Activated CD4-positive, alpha-beta memory T cell treated with anti-CD3 and anti-CD28 coated beads for 36 hours (primary cell): ENCODE measurements at regions not wholly inside any gene's neighbourhood (a gene's known extent, or its start where the extent isn't known, plus 50 kb on each side); places are given as distances from the start of the nearest gene placed in this dataset.
"Not testable (repeated sequence)": the region's sequence is repeated elsewhere in the genome, so short reads cannot be mapped to it uniquely, and the experiment has no call there.

Experiments
- CTCF ChIA-PET: fragments of 350-600 bp; sonication (Branson Sonifier 250); formaldehyde crosslinking; loops from one replicate; lab custom pipeline; 2021; ENCODE audit warnings: antibody characterized with exemption, inconsistent platforms; lab: Charles Lee
- POLR2A ChIA-PET: fragments of 350-600 bp; sonication (Branson Sonifier 250); formaldehyde crosslinking; loops from one replicate; lab custom pipeline; 2021; ENCODE audit warnings: antibody characterized with exemption; lab: Charles Lee
- DNase-seq: peaks from one replicate; pipeline ENCODE4 v3.0.0-alpha.2; 2020
- H3K27ac Mint-ChIP-seq: one replicate; pipeline ENCODE4 v1.8.0; 2021; ENCODE audit warnings: mixed read lengths
- H3K27me3 Mint-ChIP-seq: one replicate; pipeline ENCODE4 v1.8.0; 2021; ENCODE audit warnings: mixed read lengths
- H3K36me3 Mint-ChIP-seq: one replicate; pipeline ENCODE4 v1.8.0; 2021; ENCODE audit warnings: mixed read lengths
- H3K4me1 Mint-ChIP-seq: one replicate; pipeline ENCODE4 v1.8.0; 2021; ENCODE audit warnings: low read depth, mixed read lengths
- H3K4me3 Mint-ChIP-seq: one replicate; pipeline ENCODE4 v1.8.0; 2021; ENCODE audit warnings: mild to moderate bottlenecking, mixed read lengths
- H3K9me3 Mint-ChIP-seq: one replicate; pipeline ENCODE4 v1.8.0; 2021; ENCODE audit warnings: mixed read lengths
- intact Hi-C: fragments of 100-400 bp; cut with micrococcal nuclease; formaldehyde crosslinking; loops from one replicate; pipeline ENCODE4 v1.15.1; 2023

DNA sequence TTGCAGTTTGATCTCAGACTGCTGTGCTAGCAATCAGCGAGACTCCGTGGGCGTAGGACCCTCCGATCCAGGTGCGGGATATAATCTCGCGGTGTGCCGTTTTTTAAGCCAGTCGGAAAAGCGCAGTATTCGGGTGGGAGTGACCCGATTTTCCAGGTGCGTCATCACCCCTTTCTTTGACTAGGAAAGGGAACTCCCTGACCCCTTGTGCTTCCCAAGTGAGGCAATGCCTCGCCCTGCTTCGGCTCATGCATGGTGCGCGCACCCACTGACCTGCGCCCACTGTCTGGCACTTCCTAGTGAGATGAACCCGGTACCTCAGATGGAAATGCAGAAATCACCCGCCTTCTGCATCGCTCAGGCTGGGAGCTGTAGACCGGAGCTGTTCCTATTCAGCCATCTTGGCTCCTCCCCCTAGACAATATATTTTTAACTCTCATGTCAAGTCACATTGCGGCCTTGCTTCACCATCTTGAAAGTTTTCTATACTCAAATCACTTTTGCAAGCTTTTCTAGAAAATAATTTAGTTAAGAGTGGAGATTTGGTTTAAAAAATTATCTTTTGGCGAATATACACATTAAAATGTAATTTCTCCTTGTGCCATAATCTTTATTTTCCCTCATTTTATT lies 64.1 kb upstream of the PPP3CA start:
- CTCF ChIA-PET, H3K4me3 Mint-ChIP-seq, intact Hi-C loops, H3K9me3 Mint-ChIP-seq, H3K27ac Mint-ChIP-seq, POLR2A ChIA-PET, DNase-seq, H3K36me3 Mint-ChIP-seq: not testable (repeated sequence)
- Mint-ChIP-seq H3K4me1 (peaks cover 12% of the 10 kb centered on the region), H3K27me3 (peaks cover 23% of the 10 kb centered on the region)

DNA sequence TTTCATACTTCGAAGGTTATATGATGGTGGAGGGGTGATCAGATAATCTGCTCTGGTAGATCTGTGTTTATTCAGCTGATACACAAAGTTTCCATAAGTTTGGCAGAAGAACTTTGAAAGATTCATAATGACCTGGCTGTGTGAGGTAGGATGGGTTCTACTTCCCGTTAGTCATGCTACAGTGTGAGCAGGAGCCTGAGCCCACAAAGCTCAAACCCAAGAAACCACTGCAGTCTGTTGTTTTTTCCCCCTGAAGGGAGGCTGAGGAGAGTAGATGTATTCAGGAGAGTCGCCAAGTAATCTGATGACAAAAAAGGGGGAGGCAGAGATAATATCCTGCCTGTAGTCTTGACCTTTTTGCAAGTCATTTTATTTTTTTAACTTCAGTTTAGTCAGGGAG lies 52.8 kb upstream of the PPP3CA start:
- H3K4me1 Mint-ChIP-seq = peaks cover 3% of the 10 kb centered on the region
- DNase-seq = peak; percentile 47
- no peak overlapping the region for H3K27ac Mint-ChIP-seq
- intact Hi-C loops = loop anchor here (1.0 kb wide), 1 partner anchor 18 kb away; no protein-coding TSS in a partner anchor
- CTCF ChIA-PET = no interaction called here
- peaks cover 9% of the 10 kb centered on the region for H3K9me3 Mint-ChIP-seq
- H3K27me3 Mint-ChIP-seq = peaks cover 3% of the 10 kb centered on the region
- H3K36me3 Mint-ChIP-seq = no peaks in the 10 kb centered on the region
- POLR2A ChIA-PET = interaction anchor here (1.4 kb wide), 1 partner anchor 18 kb away, joined by 6 read pairs; no protein-coding TSS in a partner anchor
- no peak overlapping the region for H3K4me3 Mint-ChIP-seq

DNA sequence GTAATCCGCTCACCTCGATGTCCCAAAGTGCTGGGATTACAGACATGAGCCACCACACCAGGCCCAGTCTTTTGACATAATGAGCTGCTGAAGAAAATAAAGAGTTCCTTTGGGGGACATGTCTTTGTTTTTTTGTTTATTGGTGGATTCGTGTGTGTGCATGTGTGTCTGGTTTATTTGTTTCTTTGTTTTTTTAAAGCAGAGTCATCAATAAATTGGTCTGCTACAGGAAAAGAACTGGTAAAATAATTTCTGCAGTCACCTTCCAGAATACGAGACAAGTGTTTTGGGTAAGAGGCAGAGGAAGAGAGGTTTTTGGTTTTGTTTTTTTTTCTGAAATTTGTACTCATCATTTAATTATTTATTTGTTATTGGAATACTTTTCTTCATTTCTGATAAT lies 51.5 kb upstream of the PPP3CA start:
- intact Hi-C loops = no loop called here
- Mint-ChIP-seq H3K36me3 (no peaks in the 10 kb centered on the region), H3K4me1 (peaks cover 3% of the 10 kb centered on the region), H3K9me3 (peaks cover 3% of the 10 kb centered on the region), H3K4me3 (no peak overlapping the region), H3K27ac (no peak overlapping the region), H3K27me3 (peaks cover 5% of the 10 kb centered on the region)
- CTCF ChIA-PET = interaction anchor here (1.1 kb wide), 1 partner anchor 143 kb away, joined by 3 read pairs; no protein-coding TSS in a partner anchor
- POLR2A ChIA-PET = no interaction called here
- DNase-seq = no peak
